WTC11 (cell line): ENCODE measurements at regions not wholly inside any gene's neighbourhood (a gene's known extent, or its start where the extent isn't known, plus 50 kb on each side); places are given as distances from the start of the nearest gene placed in this dataset.

Experiments used
- CREB1 ChIP-seq: sonication (generic); formaldehyde crosslinking; IDR thresholded peaks from 2 replicates; pipeline ENCODE4 v1.8.0; 2023; ENCODE audit warnings: mild to moderate bottlenecking, missing genetic modification reagents
- CREM ChIP-seq: sonication (generic); formaldehyde crosslinking; IDR thresholded peaks from 2 replicates; pipeline ENCODE4 v1.8.1; 2022; ENCODE audit warnings: mild to moderate bottlenecking, missing genetic modification reagents, moderate library complexity
- ESRRA ChIP-seq: sonication (generic); formaldehyde crosslinking; IDR thresholded peaks from 2 replicates; pipeline ENCODE4 v1.8.1; 2022; ENCODE audit warnings: mild to moderate bottlenecking, missing genetic modification reagents, borderline replicate concordance
- NR1H2 ChIP-seq: sonication (generic); formaldehyde crosslinking; IDR thresholded peaks from 2 replicates; pipeline ENCODE4 v1.9.0; 2021; ENCODE audit warnings: mild to moderate bottlenecking, moderate library complexity, missing genetic modification reagents
- PRRX2 ChIP-seq: fragments of 250-450 bp; sonication (Bioruptor Pico); IDR thresholded peaks from 2 replicates; pipeline ENCODE4 v1.8.0; 2021; ENCODE audit warnings: mild to moderate bottlenecking
- SMAD4 ChIP-seq: sonication (generic); formaldehyde crosslinking; IDR thresholded peaks from 2 replicates; pipeline ENCODE4 v1.8.0; 2022; ENCODE audit warnings: mild to moderate bottlenecking, missing genetic modification reagents
- ZNF423 ChIP-seq: fragments of 250-450 bp; sonication (Bioruptor Pico); IDR thresholded peaks from 2 replicates; pipeline ENCODE4 v2.1.2; 2022; ENCODE audit warnings: mild to moderate bottlenecking, moderate library complexity
- TF ChIP-seq, protein P1 (sequence below): fragments of 200-600 bp; IDR thresholded peaks from 2 replicates; pipeline ENCODE4 v1.8.0; 2022; ENCODE audit warnings: antibody characterized with exemption
- TF ChIP-seq, protein P2 (sequence below): sonication (generic); formaldehyde crosslinking; conservative IDR thresholded peaks from 2 replicates; pipeline ENCODE4 v1.8.1; 2023; ENCODE audit warnings: mild to moderate bottlenecking, low read depth, missing genetic modification reagents, moderate library complexity
- TF ChIP-seq, protein P3 (sequence below): sonication (generic); formaldehyde crosslinking; IDR thresholded peaks from 2 replicates; pipeline ENCODE4 v1.8.1; 2023; ENCODE audit warnings: mild to moderate bottlenecking, missing genetic modification reagents
- TF ChIP-seq, protein P4 (sequence below): sonication (generic); formaldehyde crosslinking; IDR thresholded peaks from 2 replicates; pipeline ENCODE4 v1.8.0; 2022; ENCODE audit warnings: mild to moderate bottlenecking, missing genetic modification reagents
- TF ChIP-seq, protein P5 (sequence below): sonication (generic); formaldehyde crosslinking; IDR thresholded peaks from 2 replicates; pipeline ENCODE4 v1.8.1; 2022; ENCODE audit warnings: low read depth, missing genetic modification reagents, borderline replicate concordance
- TF ChIP-seq, protein P6 (sequence below): fragments of 250-450 bp; sonication (Bioruptor Pico); IDR thresholded peaks from 2 replicates; pipeline ENCODE4 v1.9.0; 2021; ENCODE audit warnings: mild to moderate bottlenecking

DNA sequence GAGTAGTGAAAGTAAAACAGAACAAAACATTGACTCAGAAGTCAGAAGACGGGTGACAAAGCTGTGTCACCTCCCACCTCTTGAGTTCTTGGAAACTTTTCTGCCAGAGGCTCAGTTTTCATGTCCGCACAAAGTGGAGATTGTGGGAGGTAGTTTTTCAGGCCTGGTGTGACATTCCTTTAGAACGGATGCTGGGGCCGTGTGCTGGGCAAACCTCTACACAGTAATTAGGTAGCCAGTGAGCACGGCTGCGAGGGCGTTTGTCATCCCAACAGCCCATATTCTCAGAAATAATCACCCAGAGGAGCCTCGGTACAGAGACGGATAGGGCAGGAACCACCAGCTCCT lies 1054.4 kb downstream of the TBC1D22A start:
- TF ChIP-seq CREB1 (CRISPR knock-in tag) (no peak), PRRX2 (no peak), NR1H2 (CRISPR knock-in tag) (no peak), SMAD4 (CRISPR knock-in tag) (no peak), CREM (CRISPR knock-in tag) (no peak), ZNF423 (no peak), ESRRA (CRISPR knock-in tag) (no peak)
- TF ChIP-seq, protein P1, sequence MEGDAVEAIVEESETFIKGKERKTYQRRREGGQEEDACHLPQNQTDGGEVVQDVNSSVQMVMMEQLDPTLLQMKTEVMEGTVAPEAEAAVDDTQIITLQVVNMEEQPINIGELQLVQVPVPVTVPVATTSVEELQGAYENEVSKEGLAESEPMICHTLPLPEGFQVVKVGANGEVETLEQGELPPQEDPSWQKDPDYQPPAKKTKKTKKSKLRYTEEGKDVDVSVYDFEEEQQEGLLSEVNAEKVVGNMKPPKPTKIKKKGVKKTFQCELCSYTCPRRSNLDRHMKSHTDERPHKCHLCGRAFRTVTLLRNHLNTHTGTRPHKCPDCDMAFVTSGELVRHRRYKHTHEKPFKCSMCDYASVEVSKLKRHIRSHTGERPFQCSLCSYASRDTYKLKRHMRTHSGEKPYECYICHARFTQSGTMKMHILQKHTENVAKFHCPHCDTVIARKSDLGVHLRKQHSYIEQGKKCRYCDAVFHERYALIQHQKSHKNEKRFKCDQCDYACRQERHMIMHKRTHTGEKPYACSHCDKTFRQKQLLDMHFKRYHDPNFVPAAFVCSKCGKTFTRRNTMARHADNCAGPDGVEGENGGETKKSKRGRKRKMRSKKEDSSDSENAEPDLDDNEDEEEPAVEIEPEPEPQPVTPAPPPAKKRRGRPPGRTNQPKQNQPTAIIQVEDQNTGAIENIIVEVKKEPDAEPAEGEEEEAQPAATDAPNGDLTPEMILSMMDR = no peak
- TF ChIP-seq, protein P2, sequence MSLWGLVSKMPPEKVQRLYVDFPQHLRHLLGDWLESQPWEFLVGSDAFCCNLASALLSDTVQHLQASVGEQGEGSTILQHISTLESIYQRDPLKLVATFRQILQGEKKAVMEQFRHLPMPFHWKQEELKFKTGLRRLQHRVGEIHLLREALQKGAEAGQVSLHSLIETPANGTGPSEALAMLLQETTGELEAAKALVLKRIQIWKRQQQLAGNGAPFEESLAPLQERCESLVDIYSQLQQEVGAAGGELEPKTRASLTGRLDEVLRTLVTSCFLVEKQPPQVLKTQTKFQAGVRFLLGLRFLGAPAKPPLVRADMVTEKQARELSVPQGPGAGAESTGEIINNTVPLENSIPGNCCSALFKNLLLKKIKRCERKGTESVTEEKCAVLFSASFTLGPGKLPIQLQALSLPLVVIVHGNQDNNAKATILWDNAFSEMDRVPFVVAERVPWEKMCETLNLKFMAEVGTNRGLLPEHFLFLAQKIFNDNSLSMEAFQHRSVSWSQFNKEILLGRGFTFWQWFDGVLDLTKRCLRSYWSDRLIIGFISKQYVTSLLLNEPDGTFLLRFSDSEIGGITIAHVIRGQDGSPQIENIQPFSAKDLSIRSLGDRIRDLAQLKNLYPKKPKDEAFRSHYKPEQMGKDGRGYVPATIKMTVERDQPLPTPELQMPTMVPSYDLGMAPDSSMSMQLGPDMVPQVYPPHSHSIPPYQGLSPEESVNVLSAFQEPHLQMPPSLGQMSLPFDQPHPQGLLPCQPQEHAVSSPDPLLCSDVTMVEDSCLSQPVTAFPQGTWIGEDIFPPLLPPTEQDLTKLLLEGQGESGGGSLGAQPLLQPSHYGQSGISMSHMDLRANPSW = no peak
- TF ChIP-seq, protein P3, sequence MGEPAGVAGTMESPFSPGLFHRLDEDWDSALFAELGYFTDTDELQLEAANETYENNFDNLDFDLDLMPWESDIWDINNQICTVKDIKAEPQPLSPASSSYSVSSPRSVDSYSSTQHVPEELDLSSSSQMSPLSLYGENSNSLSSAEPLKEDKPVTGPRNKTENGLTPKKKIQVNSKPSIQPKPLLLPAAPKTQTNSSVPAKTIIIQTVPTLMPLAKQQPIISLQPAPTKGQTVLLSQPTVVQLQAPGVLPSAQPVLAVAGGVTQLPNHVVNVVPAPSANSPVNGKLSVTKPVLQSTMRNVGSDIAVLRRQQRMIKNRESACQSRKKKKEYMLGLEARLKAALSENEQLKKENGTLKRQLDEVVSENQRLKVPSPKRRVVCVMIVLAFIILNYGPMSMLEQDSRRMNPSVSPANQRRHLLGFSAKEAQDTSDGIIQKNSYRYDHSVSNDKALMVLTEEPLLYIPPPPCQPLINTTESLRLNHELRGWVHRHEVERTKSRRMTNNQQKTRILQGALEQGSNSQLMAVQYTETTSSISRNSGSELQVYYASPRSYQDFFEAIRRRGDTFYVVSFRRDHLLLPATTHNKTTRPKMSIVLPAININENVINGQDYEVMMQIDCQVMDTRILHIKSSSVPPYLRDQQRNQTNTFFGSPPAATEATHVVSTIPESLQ (CRISPR knock-in tag) = no peak
- TF ChIP-seq, protein P4, sequence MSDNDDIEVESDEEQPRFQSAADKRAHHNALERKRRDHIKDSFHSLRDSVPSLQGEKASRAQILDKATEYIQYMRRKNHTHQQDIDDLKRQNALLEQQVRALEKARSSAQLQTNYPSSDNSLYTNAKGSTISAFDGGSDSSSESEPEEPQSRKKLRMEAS (CRISPR knock-in tag) = no peak
- TF ChIP-seq, protein P5, sequence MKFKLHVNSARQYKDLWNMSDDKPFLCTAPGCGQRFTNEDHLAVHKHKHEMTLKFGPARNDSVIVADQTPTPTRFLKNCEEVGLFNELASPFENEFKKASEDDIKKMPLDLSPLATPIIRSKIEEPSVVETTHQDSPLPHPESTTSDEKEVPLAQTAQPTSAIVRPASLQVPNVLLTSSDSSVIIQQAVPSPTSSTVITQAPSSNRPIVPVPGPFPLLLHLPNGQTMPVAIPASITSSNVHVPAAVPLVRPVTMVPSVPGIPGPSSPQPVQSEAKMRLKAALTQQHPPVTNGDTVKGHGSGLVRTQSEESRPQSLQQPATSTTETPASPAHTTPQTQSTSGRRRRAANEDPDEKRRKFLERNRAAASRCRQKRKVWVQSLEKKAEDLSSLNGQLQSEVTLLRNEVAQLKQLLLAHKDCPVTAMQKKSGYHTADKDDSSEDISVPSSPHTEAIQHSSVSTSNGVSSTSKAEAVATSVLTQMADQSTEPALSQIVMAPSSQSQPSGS (CRISPR knock-in tag) = no peak
- TF ChIP-seq, protein P6, sequence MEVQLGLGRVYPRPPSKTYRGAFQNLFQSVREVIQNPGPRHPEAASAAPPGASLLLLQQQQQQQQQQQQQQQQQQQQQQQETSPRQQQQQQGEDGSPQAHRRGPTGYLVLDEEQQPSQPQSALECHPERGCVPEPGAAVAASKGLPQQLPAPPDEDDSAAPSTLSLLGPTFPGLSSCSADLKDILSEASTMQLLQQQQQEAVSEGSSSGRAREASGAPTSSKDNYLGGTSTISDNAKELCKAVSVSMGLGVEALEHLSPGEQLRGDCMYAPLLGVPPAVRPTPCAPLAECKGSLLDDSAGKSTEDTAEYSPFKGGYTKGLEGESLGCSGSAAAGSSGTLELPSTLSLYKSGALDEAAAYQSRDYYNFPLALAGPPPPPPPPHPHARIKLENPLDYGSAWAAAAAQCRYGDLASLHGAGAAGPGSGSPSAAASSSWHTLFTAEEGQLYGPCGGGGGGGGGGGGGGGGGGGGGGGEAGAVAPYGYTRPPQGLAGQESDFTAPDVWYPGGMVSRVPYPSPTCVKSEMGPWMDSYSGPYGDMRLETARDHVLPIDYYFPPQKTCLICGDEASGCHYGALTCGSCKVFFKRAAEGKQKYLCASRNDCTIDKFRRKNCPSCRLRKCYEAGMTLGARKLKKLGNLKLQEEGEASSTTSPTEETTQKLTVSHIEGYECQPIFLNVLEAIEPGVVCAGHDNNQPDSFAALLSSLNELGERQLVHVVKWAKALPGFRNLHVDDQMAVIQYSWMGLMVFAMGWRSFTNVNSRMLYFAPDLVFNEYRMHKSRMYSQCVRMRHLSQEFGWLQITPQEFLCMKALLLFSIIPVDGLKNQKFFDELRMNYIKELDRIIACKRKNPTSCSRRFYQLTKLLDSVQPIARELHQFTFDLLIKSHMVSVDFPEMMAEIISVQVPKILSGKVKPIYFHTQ = no peak
